ENCODE measurements at regions not wholly inside any gene's neighbourhood (a gene's known extent, or its start where the extent isn't known, plus 50 kb on each side); places are given as distances from the start of the nearest gene placed in this dataset.

DNA sequence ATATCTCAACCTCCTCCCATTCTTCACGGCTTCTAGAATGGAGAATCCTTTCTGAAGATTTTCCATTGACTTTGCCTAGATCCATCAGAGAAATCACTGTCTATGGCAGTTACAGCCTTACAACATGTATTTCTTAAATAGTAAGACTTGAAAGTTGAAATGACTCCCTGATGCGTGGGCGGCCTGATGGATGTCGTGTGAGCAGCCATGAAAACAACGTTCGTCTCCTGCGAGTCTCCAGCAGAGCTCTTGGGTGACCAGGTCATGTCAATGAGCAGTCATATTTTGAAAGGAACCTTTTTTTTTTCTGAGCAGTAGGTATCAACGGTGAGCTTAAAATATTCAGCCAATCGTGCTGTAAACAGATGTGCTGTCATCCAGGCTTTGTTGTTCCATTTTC is 139.9 kb upstream of the C14orf180 start:
- TF ChIP-seq, protein P1, sequence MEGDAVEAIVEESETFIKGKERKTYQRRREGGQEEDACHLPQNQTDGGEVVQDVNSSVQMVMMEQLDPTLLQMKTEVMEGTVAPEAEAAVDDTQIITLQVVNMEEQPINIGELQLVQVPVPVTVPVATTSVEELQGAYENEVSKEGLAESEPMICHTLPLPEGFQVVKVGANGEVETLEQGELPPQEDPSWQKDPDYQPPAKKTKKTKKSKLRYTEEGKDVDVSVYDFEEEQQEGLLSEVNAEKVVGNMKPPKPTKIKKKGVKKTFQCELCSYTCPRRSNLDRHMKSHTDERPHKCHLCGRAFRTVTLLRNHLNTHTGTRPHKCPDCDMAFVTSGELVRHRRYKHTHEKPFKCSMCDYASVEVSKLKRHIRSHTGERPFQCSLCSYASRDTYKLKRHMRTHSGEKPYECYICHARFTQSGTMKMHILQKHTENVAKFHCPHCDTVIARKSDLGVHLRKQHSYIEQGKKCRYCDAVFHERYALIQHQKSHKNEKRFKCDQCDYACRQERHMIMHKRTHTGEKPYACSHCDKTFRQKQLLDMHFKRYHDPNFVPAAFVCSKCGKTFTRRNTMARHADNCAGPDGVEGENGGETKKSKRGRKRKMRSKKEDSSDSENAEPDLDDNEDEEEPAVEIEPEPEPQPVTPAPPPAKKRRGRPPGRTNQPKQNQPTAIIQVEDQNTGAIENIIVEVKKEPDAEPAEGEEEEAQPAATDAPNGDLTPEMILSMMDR (conservative IDR thresholded peaks at IDR 0.05; ENCODE audit: low read depth in 2 of 2): no peak
- TF ChIP-seq EZH2phosphoT487 (IDR thresholded peaks at IDR 0.05; ENCODE audit: unreplicated experiment): no peak
- TF ChIP-seq EZH2 (IDR thresholded peaks at IDR 0.05; ENCODE audit: low read depth, unreplicated experiment): no peak
- TF ChIP-seq ZNF114 (CRISPR knock-in tag; IDR thresholded peaks at IDR 0.05): no peak
- no peak for TF ChIP-seq POLR2AphosphoS5 (IDR thresholded peaks at IDR 0.05; ENCODE audit: low read depth)
- no peak for TF ChIP-seq CREB1 (CRISPR knock-in tag; IDR thresholded peaks at IDR 0.05; ENCODE audit: low read depth)
- TF ChIP-seq, protein P2, sequence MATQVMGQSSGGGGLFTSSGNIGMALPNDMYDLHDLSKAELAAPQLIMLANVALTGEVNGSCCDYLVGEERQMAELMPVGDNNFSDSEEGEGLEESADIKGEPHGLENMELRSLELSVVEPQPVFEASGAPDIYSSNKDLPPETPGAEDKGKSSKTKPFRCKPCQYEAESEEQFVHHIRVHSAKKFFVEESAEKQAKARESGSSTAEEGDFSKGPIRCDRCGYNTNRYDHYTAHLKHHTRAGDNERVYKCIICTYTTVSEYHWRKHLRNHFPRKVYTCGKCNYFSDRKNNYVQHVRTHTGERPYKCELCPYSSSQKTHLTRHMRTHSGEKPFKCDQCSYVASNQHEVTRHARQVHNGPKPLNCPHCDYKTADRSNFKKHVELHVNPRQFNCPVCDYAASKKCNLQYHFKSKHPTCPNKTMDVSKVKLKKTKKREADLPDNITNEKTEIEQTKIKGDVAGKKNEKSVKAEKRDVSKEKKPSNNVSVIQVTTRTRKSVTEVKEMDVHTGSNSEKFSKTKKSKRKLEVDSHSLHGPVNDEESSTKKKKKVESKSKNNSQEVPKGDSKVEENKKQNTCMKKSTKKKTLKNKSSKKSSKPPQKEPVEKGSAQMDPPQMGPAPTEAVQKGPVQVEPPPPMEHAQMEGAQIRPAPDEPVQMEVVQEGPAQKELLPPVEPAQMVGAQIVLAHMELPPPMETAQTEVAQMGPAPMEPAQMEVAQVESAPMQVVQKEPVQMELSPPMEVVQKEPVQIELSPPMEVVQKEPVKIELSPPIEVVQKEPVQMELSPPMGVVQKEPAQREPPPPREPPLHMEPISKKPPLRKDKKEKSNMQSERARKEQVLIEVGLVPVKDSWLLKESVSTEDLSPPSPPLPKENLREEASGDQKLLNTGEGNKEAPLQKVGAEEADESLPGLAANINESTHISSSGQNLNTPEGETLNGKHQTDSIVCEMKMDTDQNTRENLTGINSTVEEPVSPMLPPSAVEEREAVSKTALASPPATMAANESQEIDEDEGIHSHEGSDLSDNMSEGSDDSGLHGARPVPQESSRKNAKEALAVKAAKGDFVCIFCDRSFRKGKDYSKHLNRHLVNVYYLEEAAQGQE (IDR thresholded peaks at IDR 0.05; ENCODE audit: unreplicated experiment): no peak

All from GM23338 (cell line).